CD4-positive, alpha-beta T cell treated with Interleukin-4 for 1 hour (primary cell): ENCODE measurements at regions not wholly inside any gene's neighbourhood (a gene's known extent, or its start where the extent isn't known, plus 50 kb on each side); places are given as distances from the start of the nearest gene placed in this dataset.
"Not testable (repeated sequence)": the region's sequence is repeated elsewhere in the genome, so short reads cannot be mapped to it uniquely, and the experiment has no call there.

ENCODE experiments used
- DNase-seq, 2 donors: peaks; one replicate each; pipeline ENCODE4 v3.0.0-alpha.2; 2020 to 2022

- no peak for DNase-seq
Observed at GRCh38 chr3:145094355-145094941, 1066.5 kb downstream of the PLOD2 start.

GRCh38 chr3:145111141-145111540 is 1049.8 kb downstream of the PLOD2 start:
- DNase-seq: not testable (repeated sequence)

GRCh38 chr3:145116769-145117168 is 1044.2 kb downstream of the PLOD2 start:
- DNase-seq: no peak

GRCh38 chr3:145118303-145118702 is 1042.7 kb downstream of the PLOD2 start:
- no peak for DNase-seq

- DNase-seq: no peak
Observed at GRCh38 chr3:145124900-145125678, 1035.9 kb downstream of the PLOD2 start.

GRCh38 chr3:145133281-145133680 is 1027.7 kb downstream of the PLOD2 start:
- no peak for DNase-seq

- no peak for DNase-seq
Observed at GRCh38 chr3:145134738-145135137, 1026.2 kb downstream of the PLOD2 start.

- no peak for DNase-seq
Observed at GRCh38 chr3:145144361-145144760, 1016.6 kb downstream of the PLOD2 start.

GRCh38 chr3:145145461-145145860 is 1015.5 kb downstream of the PLOD2 start:
- no peak for DNase-seq

GRCh38 chr3:145159640-145160039 is 1001.3 kb downstream of the PLOD2 start:
- no peak for DNase-seq

GRCh38 chr3:145170121-145170520 is 990.9 kb downstream of the PLOD2 start:
- DNase-seq: no peak

GRCh38 chr3:145175626-145176025 is 985.4 kb downstream of the PLOD2 start:
- no peak for DNase-seq

- no peak for DNase-seq
Observed at GRCh38 chr3:145176907-145177306, 984.1 kb downstream of the PLOD2 start.

GRCh38 chr3:145177828-145178227 is 983.2 kb downstream of the PLOD2 start:
- no peak for DNase-seq

GRCh38 chr3:145182196-145182911 is 978.6 kb downstream of the PLOD2 start:
- DNase-seq: no peak

- no peak for DNase-seq
Observed at GRCh38 chr3:145183261-145183660, 977.7 kb downstream of the PLOD2 start.

- DNase-seq: no peak
Observed at GRCh38 chr3:145188079-145188770, 972.8 kb downstream of the PLOD2 start.

- no peak for DNase-seq
Observed at GRCh38 chr3:145190138-145190537, 970.8 kb downstream of the PLOD2 start.

- DNase-seq: no peak
Observed at GRCh38 chr3:145190761-145191160, 970.2 kb downstream of the PLOD2 start.

GRCh38 chr3:145191543-145191942 is 969.4 kb downstream of the PLOD2 start:
- no peak for DNase-seq

GRCh38 chr3:145197051-145197820 is 963.7 kb downstream of the PLOD2 start:
- DNase-seq: no peak

- no peak for DNase-seq
Observed at GRCh38 chr3:145197821-145198220, 963.2 kb downstream of the PLOD2 start.

- no peak for DNase-seq
Observed at GRCh38 chr3:145209561-145209960, 951.4 kb downstream of the PLOD2 start.
